GM18907 (cell line): ENCODE measurements at regions not wholly inside any gene's neighbourhood (a gene's known extent, or its start where the extent isn't known, plus 50 kb on each side); places are given as distances from the start of the nearest gene placed in this dataset.

Source experiments
- ATAC-seq: cut with Tn5 transposase; IDR thresholded peaks from one replicate; pipeline ENCODE4 v1.9.1; 2021; ENCODE audit warnings: mild to moderate bottlenecking, moderate library complexity; ENCODE audit not compliant: unreplicated experiment

- no peak for ATAC-seq
These were observed 417.9 kb downstream of the EPHA4 start for GRCh38 chr2:221154176-221154575.

- ATAC-seq: no peak
These were observed 415.9 kb downstream of the EPHA4 start for GRCh38 chr2:221156062-221156734.

- no peak for ATAC-seq
These were observed 410.9 kb downstream of the EPHA4 start for GRCh38 chr2:221161186-221161585.

GRCh38 chr2:221166292-221166691 lies 405.8 kb downstream of the EPHA4 start:
- no peak for ATAC-seq

DNA sequence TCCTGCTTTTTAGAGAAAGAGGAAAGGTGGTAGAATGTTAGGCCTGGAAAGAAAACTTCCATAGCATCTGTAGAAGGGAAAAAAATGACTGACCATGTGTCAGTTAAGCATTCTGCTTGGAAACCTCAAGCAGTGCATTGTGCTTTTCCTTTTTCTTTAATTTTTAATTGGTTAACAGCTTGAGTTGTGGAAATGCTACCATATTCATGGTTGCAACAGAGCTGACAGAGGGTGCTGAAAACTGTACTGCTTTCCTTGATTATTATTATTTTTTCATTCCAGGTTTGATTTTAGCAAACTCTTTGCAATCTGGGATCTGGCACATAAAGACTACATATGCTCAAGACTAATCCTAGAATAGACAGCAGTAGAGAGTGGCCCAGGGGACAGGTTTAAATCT lies 404.5 kb downstream of the EPHA4 start:
- no peak for ATAC-seq

GRCh38 chr2:221169724-221170123 lies 402.4 kb downstream of the EPHA4 start:
- no peak for ATAC-seq

- ATAC-seq: no peak
These were observed 401.6 kb downstream of the EPHA4 start for GRCh38 chr2:221170548-221170947.

DNA sequence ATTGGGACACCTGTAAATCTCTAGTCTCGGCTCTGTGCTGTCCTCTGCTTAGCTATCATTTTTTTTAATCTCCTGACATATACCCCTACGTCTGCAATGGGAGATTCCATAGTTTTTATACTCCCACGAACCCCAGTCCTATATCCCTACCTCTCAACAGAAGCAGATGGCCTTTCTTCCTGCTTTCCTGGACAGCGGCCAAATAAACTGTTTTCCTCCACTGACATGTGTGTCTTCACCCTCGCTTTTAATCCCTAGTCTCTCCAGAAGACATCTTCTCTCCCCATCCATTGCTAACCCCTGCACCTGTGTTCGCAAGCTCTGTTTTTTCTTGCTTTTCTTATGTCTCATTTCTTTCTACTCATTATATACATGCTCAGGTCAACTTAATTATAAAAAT lies 395.4 kb downstream of the EPHA4 start:
- ATAC-seq: no peak

DNA sequence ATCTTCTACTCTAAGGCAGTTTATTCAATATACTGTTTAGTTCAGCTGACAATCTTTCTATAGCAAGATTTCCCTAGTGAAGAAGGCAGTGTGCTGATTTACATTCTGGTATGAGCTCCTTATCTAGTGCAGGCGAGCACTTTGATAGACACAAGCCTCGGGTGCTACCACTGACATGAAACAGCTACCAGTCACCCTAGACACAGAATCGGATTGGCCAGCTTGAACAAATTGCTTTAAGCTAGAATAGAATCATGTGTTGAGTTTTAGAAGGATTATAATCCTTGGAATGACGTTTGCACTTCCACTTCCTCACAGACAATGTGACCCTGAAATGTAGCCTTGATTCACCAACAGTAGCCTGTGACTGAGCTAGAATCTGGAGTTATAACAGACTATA lies 394.0 kb downstream of the EPHA4 start:
- ATAC-seq: no peak

- ATAC-seq: no peak
These were observed 385.2 kb downstream of the EPHA4 start for GRCh38 chr2:221186873-221187272.

- ATAC-seq: no peak
These were observed 382.6 kb downstream of the EPHA4 start for GRCh38 chr2:221189431-221190067.

GRCh38 chr2:221195829-221196228 lies 376.3 kb downstream of the EPHA4 start:
- ATAC-seq: no peak

DNA sequence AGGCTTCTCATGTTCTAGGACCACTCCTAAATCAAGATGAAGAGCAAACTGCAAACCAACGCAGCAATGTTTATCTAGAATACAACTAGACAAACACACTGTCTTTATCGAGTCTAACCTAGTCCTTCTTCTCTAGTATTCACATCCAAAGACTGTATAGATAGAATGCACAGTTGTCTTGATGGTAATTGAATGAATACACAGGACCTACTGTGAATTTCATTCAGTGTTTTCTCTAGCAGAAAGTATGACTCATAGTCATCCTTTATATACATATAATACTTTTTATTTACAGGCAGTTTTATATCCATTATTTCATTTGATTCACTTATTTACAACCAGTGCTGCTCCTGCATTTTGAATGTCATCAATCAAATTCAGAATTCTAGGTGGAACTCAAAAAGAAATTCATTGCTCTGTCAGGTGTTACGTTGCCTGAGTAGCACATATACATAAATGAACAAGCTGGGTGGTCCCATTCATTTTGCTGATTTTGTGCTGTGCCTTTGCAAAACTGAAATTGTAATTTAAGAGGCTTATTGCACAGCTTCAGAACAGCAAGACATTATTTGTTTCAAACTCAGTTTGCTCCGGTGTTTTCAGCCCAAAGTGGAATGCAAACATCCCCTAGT lies 374.8 kb downstream of the EPHA4 start:
- ATAC-seq: no peak

- no peak for ATAC-seq
These were observed 373.8 kb downstream of the EPHA4 start for GRCh38 chr2:221198309-221198708.

GRCh38 chr2:221200184-221200839 lies 371.8 kb downstream of the EPHA4 start:
- ATAC-seq: no peak

GRCh38 chr2:221202431-221202830 lies 369.7 kb downstream of the EPHA4 start:
- no peak for ATAC-seq

DNA sequence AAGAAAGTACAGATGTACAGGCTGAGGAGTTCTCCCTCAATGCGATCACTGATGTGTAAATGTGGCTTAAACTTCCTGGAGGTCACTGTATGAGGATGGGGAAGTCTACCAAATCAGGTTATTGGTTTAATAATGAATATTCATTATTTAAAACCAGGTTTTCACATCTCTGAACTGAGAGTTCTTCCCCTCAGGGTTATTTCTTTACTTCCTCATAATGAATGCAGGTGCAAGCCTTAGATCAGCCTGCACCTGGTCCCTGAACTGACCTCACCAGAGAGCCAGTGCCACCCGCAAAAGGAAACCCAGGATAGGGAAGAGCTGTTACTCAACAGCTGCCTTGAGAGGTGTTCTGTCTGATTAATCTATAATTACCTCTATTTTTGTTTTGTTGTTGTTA lies 369.0 kb downstream of the EPHA4 start:
- peak; percentile 98 for ATAC-seq

- no peak for ATAC-seq
These were observed 368.2 kb downstream of the EPHA4 start for GRCh38 chr2:221203856-221204255.

GRCh38 chr2:221204699-221205098 lies 367.4 kb downstream of the EPHA4 start:
- ATAC-seq: no peak

- no peak for ATAC-seq
These were observed 366.9 kb downstream of the EPHA4 start for GRCh38 chr2:221205103-221205673.

DNA sequence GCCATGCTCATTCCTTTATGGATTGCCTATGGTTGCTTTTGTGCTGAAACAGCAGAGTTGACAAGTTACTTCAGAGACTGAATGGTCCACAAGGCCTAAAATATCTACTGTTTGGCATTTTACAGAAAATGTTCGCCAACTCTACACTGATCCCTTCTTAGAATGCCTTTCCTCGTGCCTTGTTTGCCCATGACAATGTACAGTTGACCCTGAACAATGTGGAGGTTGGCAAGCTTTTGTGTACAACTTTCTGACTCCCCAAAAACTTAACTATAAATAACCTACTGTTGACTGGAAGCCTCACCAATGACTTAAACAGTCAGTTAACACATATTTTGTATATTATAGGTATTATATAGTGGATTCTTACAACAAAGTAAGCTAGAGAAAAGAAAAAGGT lies 361.4 kb downstream of the EPHA4 start:
- no peak for ATAC-seq
